GM23248 (cell line): ENCODE measurements at regions not wholly inside any gene's neighbourhood (a gene's known extent, or its start where the extent isn't known, plus 50 kb on each side); places are given as distances from the start of the nearest gene placed in this dataset.

ENCODE experiments used
- DNase-seq: peaks from one replicate; pipeline ENCODE4 v3.0.0-alpha.2; 2015
- H2AFZ ChIP-seq: fragments of 200-600 bp; sonication (generic); 2 replicates; pipeline ENCODE4 v1.6.1; 2016; ENCODE audit warnings: antibody characterized with exemption
- H3F3A ChIP-seq: fragments of 200-600 bp; sonication (generic); 2 replicates; pipeline ENCODE4 v1.6.1; 2016; ENCODE audit warnings: mild to moderate bottlenecking, antibody characterized with exemption, mixed run types; ENCODE audit not compliant: insufficient read depth
- H3K27ac ChIP-seq: fragments of 200-600 bp; sonication (generic); 2 replicates; pipeline ENCODE4 v1.5.1; 2016; ENCODE audit warnings: mild to moderate bottlenecking
- H3K27me3 ChIP-seq: fragments of 200-600 bp; sonication (generic); replicated peaks from 2 replicates; pipeline ENCODE4 v1.6.1; 2016; ENCODE audit warnings: mild to moderate bottlenecking; ENCODE audit not compliant: insufficient read depth
- H3K36me3 ChIP-seq: fragments of 200-600 bp; sonication (generic); 2 replicates; pipeline ENCODE4 v1.6.1; 2016; ENCODE audit warnings: low read depth, mild to moderate bottlenecking
- H3K4me1 ChIP-seq: fragments of 200-600 bp; sonication (generic); 2 replicates; pipeline ENCODE4 v1.6.1; 2016; ENCODE audit warnings: mild to moderate bottlenecking; ENCODE audit not compliant: insufficient read depth
- H3K4me2 ChIP-seq: fragments of 200-600 bp; sonication (generic); one replicate; pipeline ENCODE4 v1.6.1; 2016; ENCODE audit warnings: mild to moderate bottlenecking; ENCODE audit not compliant: unreplicated experiment
- H3K4me3 ChIP-seq: fragments of 200-600 bp; sonication (generic); 2 replicates; pipeline ENCODE4 v1.5.1; 2016; ENCODE audit warnings: mild to moderate bottlenecking
- H3K79me2 ChIP-seq: fragments of 200-600 bp; sonication (generic); 2 replicates; pipeline ENCODE4 v1.6.1; 2016; ENCODE audit warnings: mild to moderate bottlenecking; ENCODE audit not compliant: insufficient read depth
- H3K9ac ChIP-seq: fragments of 200-600 bp; sonication (generic); 2 replicates; pipeline ENCODE4 v1.6.1; 2016; ENCODE audit warnings: mild to moderate bottlenecking
- H3K9me2 ChIP-seq: fragments of 200-600 bp; sonication (generic); 2 replicates; pipeline ENCODE4 v1.6.1; 2016; ENCODE audit warnings: mixed run types, mild to moderate bottlenecking, moderate library complexity; ENCODE audit not compliant: insufficient read depth
- H3K9me3 ChIP-seq: fragments of 200-600 bp; sonication (generic); one replicate; pipeline ENCODE4 v1.6.1; 2017; ENCODE audit warnings: low read depth
- H4K20me1 ChIP-seq: fragments of 200-600 bp; sonication (generic); 2 replicates; pipeline ENCODE4 v1.6.0; 2016; ENCODE audit not compliant: insufficient read depth
- EZH2 ChIP-seq: fragments of 200-600 bp; sonication (generic); IDR thresholded peaks from 2 replicates; pipeline ENCODE4 v1.6.1; 2018; ENCODE audit warnings: antibody characterized with exemption, mild to moderate bottlenecking; ENCODE audit not compliant: insufficient read depth, poor library complexity, severe bottlenecking
- EZH2phosphoT487 ChIP-seq: fragments of 200-600 bp; sonication (generic); IDR thresholded peaks from 2 replicates; pipeline ENCODE4 v1.6.1; 2018; ENCODE audit warnings: antibody characterized with exemption, moderate library complexity, mild to moderate bottlenecking, low read depth; ENCODE audit not compliant: insufficient read depth
- WGBS, 2 experiments: methylation state at CpG; one replicate each; pipeline ENCODE4 v1.1.6; 2015 to 2017; ENCODE audit warnings: low lambda C conversion rate in 2 of 2, low coverage in 1 of 2; ENCODE audit errors: missing lambda C conversion rate in 2 of 2; 5-methylcytosine and 5-hydroxymethylcytosine counted together
- in situ Hi-C: fragments of 300-500 bp; cut with MboI; formaldehyde crosslinking; loops from 2 replicates; pipeline ENCODE4 v1.15.0; 2020

DNA sequence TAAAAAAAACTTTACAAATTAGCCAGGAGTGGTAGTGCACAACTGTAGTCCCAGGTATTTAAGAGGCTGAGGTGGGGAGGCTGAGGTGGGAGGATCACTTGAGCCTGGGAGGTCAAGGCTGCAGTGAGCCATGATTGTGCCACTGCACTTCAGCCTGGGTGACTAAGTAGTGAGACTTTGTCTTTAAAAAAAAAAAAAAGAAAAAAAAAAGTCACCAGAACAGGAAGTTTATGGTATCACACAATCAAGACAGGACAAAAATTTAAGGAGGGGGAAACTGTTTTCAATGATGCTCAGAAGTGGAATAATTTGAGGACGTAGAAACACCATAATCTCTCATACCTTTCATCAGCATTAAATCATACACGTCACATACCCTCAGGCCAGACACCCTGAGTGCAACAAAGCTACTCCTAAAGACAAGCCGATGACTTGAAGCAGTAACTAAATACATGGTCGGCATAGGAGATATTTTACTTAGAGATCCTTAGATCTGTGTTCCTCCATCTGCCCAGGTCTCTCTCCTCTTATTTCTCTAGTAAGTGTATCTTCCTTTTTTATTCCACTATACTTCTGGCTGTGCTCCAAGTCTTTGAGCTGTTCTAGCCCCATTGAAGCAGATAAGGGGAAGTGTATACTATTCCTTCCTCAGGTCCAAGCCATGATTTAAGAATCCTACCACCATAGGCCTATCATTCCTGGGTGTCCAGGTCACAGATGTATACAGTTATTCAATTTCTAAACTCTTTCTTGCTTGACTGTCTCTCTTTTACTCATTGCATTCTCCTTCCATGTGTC is 91.3 kb upstream of the APC start:
- Histone ChIP-seq H3F3A (no peaks in the 10 kb centered on the region), H3K4me3 (no peak overlapping the region), H3K4me2 (no peak overlapping the region), H3K27ac (no peak overlapping the region), H3K79me2 (no peaks in the 10 kb centered on the region), H4K20me1 (no peaks in the 10 kb centered on the region), H3K9me2 (no peaks in the 10 kb centered on the region), H3K4me1 (no peaks in the 10 kb centered on the region), H2AFZ (no peak overlapping the region), H3K9ac (no peak overlapping the region), H3K9me3 (no peaks in the 10 kb centered on the region), H3K27me3 (peaks cover 10% of the 10 kb centered on the region; the same call in 1 of the 2 replicates), H3K36me3 (no peaks in the 10 kb centered on the region)
- in situ Hi-C loops: no loop called here
- TF ChIP-seq EZH2: no peak
- TF ChIP-seq EZH2phosphoT487: no peak
- WGBS, 2 experiments: 77 to 78% methylated on average over 4 of the region's 4 CpGs
- DNase-seq: no peak

DNA sequence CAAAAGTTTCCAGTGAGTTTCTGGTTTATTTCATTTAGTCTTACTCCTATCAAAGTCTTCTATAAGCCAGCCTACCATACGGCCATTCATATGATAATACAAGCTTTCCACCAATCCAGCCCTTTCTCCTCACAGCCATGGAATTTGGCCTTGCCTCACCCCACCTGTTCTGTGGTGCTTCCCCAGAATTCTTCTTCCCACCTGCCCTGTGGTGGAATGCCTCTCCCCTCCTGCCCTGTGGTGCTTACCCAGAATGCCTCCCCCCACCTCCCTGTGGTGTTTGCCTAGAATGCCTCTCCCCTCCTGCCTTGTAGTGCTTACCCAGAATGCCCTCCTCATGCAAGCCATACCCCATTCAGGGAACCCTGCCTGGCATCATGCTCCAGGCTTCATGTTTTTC is 90.3 kb upstream of the APC start:
- H3K79me2 ChIP-seq: no peaks in the 10 kb centered on the region
- no peaks in the 10 kb centered on the region for H3K4me1 ChIP-seq
- no peaks in the 10 kb centered on the region for H3F3A ChIP-seq
- H3K27me3 ChIP-seq: peaks cover 10% of the 10 kb centered on the region; the same call in 1 of the 2 replicates
- DNase-seq: no peak
- H3K36me3 ChIP-seq: no peaks in the 10 kb centered on the region
- H2AFZ ChIP-seq: no peak overlapping the region
- H3K4me2 ChIP-seq: no peak overlapping the region
- no peaks in the 10 kb centered on the region for H3K9me3 ChIP-seq
- H3K4me3 ChIP-seq: no peak overlapping the region
- H4K20me1 ChIP-seq: no peaks in the 10 kb centered on the region
- no peak for TF ChIP-seq EZH2phosphoT487
- no peak for TF ChIP-seq EZH2
- H3K9ac ChIP-seq: no peak overlapping the region
- no peaks in the 10 kb centered on the region for H3K9me2 ChIP-seq
- in situ Hi-C loops: no loop called here
- WGBS, 2 experiments: 68 to 81% methylated on average over 1 of the region's 1 CpG
- no peak overlapping the region for H3K27ac ChIP-seq

DNA sequence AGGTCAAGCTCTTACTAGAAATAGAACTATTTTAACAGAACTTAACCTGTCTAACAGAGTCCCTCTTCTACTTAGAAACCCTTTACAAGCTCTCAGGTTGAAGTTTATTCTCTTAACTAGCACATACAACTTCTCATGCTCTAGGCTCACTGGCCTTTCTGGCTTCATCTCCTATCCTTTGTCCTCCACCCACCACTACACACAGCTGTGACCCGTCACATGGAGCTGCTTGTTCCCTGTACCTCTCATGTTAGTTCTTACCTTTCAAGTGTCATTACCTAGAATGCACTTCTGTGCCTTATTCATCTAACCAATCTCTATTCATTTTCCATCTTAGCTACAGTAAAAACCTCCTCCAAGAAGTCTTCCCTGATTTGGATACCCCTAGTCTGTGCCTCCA is 89.4 kb upstream of the APC start:
- DNase-seq: no peak
- Histone ChIP-seq H3K27me3 (peaks cover 10% of the 10 kb centered on the region; the same call in 1 of the 2 replicates), H3K36me3 (no peaks in the 10 kb centered on the region), H3F3A (no peaks in the 10 kb centered on the region), H3K4me1 (no peaks in the 10 kb centered on the region), H3K9me2 (no peaks in the 10 kb centered on the region), H3K4me2 (no peak overlapping the region), H3K4me3 (no peak overlapping the region), H4K20me1 (no peaks in the 10 kb centered on the region), H2AFZ (no peak overlapping the region), H3K27ac (no peak overlapping the region), H3K9ac (no peak overlapping the region), H3K79me2 (no peaks in the 10 kb centered on the region), H3K9me3 (no peaks in the 10 kb centered on the region)
- in situ Hi-C loops: no loop called here
- TF ChIP-seq EZH2: no peak
- TF ChIP-seq EZH2phosphoT487: no peak
- 61 to 69% methylated on average over 1 of the region's 1 CpG for WGBS, 2 experiments

DNA sequence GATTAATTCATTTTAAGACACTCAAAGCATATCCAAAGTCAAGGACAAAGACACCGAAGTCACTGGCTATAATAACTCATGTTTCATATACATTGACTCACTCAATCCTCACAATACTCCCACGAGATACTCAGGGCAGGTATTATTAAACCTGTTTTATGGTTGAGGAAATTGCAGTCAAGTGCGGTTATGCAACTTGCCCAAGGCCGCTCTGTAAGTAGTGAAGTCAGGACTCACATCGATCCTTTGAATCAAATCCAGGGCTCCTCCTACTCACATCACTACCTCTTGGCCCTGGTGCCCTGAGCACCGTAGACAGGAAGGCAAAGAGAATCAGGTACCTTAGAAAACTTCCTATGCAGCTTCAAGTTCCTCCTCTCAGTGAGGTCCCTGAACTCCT is 87.8 kb upstream of the APC start:
- 50 to 52% methylated on average over 6 of the region's 6 CpGs for WGBS, 2 experiments
- Histone ChIP-seq H3K27me3 (peaks cover 10% of the 10 kb centered on the region; the same call in 1 of the 2 replicates), H3K4me1 (no peaks in the 10 kb centered on the region), H3K79me2 (no peaks in the 10 kb centered on the region), H3K9ac (no peak overlapping the region), H3K36me3 (no peaks in the 10 kb centered on the region), H2AFZ (no peak overlapping the region), H3K27ac (no peak overlapping the region), H3K4me3 (no peak overlapping the region), H3K9me2 (no peaks in the 10 kb centered on the region), H3F3A (no peaks in the 10 kb centered on the region), H3K4me2 (no peak overlapping the region), H4K20me1 (no peaks in the 10 kb centered on the region), H3K9me3 (no peaks in the 10 kb centered on the region)
- no peak for DNase-seq
- no peak for TF ChIP-seq EZH2phosphoT487
- TF ChIP-seq EZH2: no peak
- in situ Hi-C loops: no loop called here

DNA sequence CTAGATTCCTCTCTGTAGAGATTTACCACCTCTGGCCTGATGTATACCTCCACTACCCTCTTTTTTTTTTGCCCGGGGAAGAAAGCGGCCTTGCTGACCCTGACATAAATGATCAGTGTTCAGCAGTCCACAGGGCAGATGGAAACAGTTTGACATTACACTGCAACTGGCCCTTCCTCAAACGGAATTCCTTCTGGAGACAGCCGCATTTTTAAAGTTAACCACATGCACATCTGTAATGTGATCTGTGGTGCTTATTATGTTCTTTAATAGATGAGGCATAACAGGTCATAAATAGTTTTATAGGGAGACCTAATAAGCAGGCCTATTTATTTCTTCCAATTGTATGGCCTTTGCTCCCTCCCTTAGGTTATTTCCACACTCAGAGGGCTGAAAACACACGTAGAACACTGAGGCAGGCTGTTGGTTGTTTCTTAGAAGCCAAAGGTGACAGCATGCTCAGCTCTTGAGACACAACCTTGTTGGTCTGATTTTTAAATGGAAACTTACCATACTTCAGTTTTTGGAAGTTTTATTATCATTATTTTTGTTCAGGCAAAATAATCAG is 84.0 kb upstream of the APC start:
- TF ChIP-seq EZH2 (no peak), EZH2phosphoT487 (no peak)
- Histone ChIP-seq H3K9ac (no peak overlapping the region), H3K9me3 (no peaks in the 10 kb centered on the region), H3K27me3 (peaks cover 6% of the 10 kb centered on the region; the same call in 1 of the 2 replicates), H3K4me1 (no peaks in the 10 kb centered on the region), H3K36me3 (no peaks in the 10 kb centered on the region), H3K4me3 (no peak overlapping the region), H3K27ac (no peak overlapping the region), H3K9me2 (no peaks in the 10 kb centered on the region), H3F3A (no peaks in the 10 kb centered on the region), H3K79me2 (no peaks in the 10 kb centered on the region), H2AFZ (no peak overlapping the region), H3K4me2 (no peak overlapping the region), H4K20me1 (no peaks in the 10 kb centered on the region)
- in situ Hi-C loops: no loop called here
- WGBS, 2 experiments: 15 to 17% methylated on average over 5 of the region's 5 CpGs
- no peak for DNase-seq
